NCI-H128 (cell line): ENCODE measurements at regions not wholly inside any gene's neighbourhood (a gene's known extent, or its start where the extent isn't known, plus 50 kb on each side); places are given as distances from the start of the nearest gene placed in this dataset.
"Not testable (repeated sequence)": the region's sequence is repeated elsewhere in the genome, so short reads cannot be mapped to it uniquely, and the experiment has no call there.

ENCODE experiments used
- DNase-seq: peaks from one replicate; lab custom pipeline; 2025; ENCODE audit not compliant: unreplicated experiment; lab: John Stamatoyannopoulos, UW

DNA sequence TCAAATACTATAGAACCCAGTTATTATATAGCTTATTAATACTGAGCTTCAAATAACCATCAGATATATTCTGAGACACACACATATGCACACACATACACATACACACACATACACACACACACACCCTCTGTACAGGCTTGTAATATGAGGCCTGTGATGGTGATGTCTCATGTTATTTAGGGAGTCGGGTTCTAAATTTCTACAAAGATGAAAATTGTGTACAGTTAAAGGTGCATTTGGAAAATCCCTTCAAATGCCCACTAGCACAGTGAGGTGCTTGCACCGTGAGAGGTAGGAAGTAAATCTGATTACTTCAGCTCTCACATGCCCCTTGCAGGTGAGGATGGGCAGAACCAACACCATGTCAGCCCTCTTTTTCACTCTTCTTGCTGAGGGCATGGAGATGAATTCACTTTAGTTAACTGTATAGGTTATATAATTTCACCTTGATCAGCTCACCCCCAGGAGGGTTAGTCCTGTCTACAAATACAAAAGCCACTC lies 294.5 kb upstream of the PROK2 start:
- DNase-seq, result no peak

DNA sequence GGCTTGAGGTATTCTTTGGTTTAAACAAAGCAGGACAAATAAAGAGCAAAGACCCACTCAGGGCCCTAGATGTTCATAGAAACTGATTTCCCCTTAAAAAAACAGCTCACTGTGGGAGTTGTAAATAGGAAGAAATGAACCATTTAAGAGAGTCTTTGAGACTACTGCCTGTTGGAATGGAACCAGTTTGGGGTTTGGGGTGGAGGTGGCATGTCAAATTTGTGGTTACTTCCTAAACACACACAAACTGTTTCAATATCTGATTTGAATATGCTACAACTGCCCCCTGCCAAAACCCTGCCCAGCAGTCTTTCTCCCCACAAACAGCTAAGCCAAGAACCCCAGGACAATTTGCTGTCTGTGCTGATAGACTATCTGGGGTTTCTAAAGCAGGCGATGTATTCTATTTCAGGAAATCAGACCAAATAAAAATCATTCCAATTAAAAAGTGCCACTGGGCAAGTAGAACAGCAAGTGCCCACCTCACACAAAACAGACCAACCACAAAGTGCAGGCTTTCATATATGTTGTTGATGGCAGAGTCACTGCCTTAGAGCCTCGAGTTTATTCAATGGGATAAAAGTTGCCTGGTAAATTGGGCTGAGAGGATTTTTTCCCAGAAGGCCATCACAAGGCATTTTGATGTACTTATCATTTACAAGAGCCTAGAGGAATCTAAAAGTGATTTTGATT lies 293.9 kb upstream of the PROK2 start:
- no peak for DNase-seq

DNA sequence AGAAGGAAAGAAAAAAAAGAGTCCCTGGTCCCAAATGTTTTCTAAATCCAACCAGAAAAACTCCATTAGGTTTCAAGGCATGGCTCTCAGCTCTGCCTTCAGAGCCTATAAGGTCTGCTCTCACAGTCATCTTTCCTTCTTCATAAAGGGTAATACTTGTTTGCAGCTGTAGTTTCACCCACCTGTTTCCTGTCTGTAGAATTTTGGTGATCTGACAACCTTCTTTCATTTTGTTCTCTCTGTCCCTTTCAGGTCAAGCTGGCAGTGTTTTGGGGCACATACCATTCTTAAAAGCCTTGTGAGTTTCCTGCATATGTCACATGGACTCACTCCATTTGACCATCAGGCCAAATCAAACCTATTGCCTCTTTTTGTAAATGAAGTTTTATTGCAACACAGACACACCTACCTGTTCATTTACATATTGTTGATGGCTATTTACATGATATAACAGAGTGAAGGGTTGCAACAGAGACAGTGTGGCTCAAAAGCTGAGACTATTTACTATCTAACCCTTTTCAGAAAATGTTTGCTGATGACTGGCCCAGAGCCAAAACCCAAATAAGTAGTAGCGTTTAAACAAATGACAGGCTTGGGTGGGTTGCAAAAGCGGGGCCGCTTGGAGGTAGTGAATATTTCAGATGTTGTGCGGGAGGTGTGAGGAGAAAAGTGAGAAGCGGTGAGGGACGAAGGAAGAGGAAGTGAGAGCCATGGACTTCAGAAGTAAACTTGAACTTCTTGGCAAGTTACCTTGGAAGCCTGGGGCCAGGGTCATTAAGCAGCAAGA lies 292.7 kb upstream of the PROK2 start:
- DNase-seq, result no peak

DNA sequence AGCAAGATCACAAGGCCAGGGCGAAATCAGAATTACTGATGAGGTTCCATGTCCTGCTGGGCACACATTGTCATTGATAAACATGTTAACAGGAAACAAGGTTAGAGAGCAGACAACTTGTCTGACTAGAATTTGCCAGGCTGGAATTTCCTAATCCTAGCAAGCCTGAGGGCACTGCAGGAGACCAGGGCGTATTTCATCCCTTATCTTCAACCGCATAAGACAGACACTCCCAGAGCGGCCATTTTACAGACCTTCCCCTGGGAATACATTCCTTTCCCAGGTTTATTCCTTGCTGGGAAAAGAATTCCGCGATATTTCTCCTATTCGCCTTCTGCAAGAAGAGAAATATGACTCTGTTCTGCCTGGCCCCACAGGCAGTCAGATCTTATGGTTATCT lies 290.9 kb upstream of the PROK2 start:
- not testable (repeated sequence) for DNase-seq

DNA sequence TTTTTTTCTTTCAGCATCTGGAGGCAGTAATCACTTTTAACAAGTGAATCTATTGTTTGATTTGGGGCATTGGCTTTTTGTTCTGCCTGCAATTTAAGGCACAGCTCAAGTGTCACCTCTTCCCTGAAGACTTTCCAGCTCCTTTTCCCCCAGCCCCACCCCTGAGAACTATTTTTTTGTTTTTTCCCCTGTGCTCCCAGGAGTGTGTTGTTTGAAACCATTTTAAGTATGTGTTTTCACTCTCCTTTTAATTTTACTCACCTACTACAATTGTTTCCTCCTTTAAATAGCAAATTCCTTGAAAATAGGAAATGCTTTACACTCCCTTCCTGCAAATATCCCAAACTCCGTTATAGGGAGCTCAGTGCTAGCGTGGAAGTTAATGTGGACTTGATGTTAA lies 286.7 kb upstream of the PROK2 start:
- DNase-seq, result no peak

DNA sequence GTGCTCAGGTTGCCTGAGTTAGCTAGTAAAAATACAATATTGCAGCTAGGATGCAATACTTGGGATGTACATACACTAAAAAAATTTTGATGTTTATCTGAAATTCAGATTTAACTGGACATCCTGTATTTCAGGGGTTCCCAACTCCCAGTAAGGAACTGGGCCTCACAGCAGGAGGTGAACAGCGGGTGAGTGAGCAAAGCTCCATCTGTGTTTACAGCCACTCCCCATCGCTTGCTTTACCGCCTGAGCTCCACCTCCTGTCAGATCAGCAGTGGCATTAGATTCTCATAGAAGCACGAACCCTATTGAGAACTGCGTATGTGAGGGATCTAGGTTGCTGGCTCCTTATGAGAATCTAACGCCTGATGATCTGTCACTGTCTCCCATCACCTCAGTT lies 285.1 kb upstream of the PROK2 start:
- no peak for DNase-seq

DNA sequence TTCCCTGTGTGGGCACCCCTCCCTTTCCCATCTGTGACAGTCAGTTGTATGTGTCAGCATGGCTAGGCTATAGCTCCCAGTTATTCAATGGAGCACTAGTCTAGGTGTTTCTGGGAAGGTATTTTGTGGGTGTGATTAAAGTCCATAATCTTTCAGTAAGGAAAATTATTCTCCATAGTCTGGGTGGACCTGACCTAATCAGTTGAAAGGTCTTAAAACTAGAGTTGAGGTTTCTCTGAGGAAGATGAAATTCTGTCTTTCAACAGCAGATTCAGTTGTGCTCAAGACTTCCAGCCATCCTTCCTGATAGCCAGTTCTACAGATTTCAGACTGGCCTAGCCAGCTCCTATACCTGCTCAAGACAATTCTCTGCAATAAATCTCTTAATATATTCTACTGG lies 284.6 kb upstream of the PROK2 start:
- no peak for DNase-seq

DNA sequence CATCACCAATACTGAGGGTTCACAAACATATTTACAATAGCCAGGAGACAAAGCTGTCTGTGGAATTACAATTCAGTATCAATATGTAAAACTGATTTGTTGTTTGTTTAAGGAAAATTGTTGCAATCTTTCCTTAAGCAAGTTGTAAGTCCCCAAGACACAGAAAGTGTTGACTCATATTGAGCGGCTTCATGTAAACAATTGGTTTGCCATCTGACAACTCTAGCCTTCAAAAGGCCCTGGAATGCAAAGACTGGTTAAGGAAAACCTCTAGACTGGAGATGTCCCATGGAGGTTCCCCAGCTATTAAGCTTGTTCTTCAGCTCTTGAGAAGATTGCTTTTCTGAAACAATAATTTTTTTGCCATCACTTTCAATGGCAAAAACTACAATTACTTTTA lies 283.7 kb upstream of the PROK2 start:
- no peak for DNase-seq

DNA sequence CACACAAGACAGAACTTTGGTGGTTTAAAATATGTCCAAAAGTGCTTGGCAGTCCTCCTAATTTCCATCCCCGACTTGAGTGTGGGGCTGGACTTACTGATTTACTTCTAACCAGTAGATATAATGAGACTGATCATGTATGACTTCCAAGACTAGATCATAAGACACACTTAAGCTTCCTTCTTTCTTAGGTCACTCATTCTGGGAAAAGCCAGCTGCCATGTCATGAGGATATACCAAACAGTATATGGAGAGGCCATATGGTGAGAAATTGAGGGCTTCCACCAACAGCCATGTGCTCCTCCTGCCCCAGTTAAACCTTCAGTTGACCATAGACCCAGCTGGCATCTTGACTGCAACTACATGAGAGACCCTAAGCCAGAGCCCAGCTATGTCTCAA lies 282.8 kb upstream of the PROK2 start:
- no peak for DNase-seq

DNA sequence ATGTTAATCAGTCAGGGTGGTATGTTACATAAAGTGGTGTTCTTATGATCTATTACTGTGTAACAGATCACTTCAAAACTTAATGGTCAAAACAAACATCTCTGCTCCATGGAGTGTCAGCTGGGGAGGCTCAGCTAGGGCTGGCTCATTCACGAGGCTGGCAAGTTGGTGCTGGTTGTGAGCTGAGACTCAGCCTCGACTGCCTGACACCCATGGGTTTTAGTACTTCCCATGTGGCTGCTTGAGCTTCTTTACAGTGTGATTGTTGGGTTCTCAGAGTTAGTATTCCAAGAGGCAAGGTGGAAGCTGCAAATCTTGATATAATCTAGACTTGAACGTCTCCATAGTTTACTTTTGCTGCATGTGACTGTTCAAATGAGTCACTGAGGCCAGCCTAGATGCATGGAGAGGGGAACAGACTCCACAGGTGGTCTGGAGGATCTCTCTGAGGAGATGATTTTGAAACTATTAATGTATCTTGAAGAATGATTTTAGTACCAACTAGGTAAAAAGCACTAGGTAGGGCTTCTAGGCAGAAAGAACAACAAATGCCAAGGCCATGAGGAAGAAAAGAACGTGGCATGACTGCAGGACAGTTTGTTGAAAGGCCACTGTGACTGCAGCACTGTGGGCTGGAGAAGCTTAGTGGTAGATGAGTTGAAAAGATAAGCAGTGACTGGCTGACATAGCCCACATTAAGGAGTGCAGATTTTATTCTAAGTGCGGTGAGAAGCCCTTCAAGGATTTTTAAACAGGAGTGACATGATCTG lies 281.1 kb upstream of the PROK2 start:
- DNase-seq, result no peak

DNA sequence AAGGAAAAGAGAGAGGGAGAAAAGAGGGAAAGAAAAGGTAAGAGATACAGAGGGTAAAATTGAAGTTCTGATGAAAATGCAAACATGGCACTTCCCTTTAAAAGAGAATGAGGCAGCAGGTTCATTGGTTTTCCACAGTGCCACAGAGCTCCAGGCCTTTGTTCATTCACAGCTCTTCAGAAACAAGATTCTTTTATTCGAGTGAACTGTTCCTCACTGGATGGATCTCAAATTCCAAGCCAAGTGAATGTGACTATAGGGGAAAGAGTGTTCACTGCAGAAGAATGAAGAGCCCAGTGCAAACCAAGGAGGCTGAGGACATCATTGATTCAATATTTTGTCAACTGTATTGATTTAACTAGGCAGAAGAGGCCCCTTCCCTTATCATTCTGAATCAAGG lies 280.3 kb upstream of the PROK2 start:
- no peak for DNase-seq

DNA sequence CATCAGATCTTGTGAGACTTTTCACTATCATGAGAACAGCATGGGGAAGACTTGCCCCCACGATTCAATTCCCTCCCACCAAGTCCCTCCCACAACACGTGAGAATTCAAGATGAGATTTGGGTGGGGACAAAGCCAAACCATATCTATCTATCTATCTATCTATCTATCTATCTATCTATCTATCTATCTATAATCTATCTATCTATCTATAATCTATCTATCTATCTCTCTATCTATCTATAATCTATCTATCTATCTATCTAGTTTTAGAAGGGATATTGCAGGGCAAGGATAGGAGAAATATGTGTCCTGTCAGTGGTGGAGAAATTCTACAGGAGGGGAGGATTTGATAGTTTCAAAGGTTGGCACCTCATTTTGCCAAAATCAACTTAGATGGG lies 279.8 kb upstream of the PROK2 start:
- not testable (repeated sequence) for DNase-seq

DNA sequence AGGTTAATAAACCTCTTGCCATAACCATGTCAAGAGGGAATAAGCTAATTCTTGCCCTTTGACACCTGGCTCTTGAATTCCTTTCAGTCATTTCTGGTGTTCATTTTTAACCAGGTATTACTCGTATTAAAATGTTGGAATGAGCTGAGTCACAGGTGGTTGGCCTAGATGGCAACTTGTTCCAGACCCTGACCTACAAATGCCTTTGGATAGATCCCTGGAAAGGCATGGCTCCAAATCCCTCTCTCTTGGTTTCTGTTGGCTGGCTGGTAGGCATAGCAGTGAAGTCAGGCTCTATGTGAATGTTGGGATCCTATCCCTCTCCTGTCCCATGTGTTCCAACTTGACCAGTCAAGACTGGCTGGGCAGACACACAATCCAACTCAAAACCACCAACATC lies 277.1 kb upstream of the PROK2 start:
- no peak for DNase-seq

DNA sequence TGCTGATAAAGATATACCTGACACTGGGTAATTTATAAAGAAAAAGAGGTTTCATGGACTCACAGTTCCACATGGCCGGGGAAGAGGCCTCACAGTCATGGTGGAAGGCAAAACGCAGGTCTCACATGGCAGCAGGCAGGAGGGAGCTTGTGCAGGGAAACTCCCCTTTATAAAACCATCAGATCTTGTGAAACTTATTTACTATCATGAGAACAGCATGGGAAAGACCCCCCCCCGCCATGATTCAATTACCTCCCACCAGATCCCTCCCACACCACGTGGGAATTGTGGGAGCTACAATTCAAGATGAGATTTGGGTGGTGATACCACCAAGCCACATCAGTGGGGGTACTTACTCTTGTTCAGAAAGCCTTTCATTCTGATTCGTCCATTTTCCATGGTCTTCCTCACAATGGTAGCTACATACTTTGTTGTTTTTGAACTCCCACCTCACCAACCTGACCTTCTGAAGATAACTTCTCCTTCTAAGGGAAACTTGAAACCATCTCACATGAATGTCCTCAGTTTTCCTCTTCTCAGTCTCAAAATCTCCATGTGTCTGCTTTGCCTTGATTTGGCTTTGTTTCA lies 275.6 kb upstream of the PROK2 start:
- no peak for DNase-seq

DNA sequence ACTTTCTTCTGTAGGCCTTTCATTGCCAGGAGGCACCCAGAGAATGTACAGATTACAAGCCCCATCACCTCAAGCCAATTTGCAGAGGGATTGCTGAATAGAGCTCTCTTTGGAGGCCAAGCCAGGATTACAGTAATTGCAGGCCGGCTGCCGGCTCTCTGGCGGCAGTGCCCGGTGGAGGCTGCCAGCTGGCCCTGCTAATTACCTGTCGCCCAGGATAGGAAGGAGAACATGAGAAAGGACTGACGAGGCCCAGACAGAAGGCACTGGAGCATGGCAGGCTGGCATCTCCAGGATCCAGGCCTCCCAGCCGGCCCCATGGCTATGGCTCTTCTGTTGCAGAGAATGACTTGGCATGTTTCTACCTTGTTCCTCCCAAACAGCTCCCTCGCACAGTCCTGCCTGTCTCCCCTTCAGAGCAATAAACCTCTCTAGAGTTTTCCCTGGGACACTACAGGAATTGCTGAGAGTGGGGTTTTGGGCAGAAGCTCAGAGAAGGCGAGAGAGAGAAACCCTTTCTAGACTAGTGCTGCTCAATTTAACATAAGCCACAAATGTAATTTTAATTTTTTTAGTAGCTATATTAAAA lies 273.6 kb upstream of the PROK2 start:
- DNase-seq, result no peak

DNA sequence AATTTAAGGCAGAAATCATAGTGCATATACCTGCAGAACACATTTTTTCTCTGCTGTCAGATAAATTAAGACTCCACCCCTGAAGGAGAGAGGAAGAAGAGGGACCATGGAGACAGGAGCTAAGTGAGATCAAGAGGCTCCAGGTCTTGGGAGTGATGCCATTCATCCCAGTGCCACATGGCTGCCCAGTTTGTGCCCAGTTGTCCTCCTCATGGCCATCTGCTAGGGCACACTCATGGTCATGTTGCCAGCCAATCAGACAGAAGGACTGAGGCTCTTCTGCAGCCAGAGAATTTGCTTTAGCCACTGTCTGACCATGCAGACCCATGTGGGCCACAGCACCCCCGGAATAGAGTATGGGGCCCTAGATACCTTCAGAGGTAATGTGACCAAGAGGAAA lies 270.5 kb upstream of the PROK2 start:
- DNase-seq, result no peak

DNA sequence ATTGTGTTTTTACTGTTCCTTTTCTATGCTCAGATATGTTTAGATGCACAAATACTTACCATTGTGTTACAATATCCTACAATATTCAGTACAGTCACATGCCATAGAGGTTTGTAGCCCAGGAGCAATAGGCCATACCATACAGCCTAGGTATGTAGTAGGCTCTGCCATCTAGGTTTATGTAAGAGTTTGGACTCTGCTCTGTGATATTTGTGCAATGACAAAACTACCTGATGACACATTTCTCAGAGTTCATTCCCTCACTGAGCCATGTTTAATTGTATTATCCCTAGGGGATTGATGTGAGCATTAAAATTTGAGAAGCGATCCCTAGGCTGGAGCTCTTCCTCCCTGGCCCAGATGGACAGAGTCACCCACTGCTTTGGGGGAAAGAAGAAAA lies 270.0 kb upstream of the PROK2 start:
- no peak for DNase-seq

DNA sequence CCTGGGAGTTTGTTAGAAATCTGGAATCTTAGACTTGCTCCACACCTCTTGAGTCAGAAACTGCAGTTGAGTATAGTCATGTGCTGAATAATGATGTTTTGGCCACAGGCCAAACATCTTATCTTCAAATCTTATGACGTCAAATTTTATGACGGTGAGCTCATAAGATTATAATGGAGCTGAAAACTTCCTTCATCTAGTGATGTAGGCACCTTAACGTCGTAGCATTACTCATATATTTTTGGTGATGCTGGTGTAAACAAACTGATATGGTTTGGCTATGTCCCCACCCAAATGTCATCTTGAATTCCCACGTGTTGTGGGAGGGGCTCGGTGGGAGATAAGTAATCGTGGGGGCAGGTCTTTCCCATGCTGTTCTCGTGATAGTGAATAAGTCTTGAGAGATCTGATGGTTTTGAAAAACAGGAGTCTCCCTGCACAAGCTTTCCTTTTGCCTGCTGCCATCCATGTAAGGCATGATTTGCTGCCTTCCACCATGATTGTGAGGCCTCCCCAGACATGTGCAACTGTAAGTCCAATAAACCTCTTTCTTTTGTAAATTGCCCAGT lies 268.0 kb upstream of the PROK2 start:
- DNase-seq, result no peak

DNA sequence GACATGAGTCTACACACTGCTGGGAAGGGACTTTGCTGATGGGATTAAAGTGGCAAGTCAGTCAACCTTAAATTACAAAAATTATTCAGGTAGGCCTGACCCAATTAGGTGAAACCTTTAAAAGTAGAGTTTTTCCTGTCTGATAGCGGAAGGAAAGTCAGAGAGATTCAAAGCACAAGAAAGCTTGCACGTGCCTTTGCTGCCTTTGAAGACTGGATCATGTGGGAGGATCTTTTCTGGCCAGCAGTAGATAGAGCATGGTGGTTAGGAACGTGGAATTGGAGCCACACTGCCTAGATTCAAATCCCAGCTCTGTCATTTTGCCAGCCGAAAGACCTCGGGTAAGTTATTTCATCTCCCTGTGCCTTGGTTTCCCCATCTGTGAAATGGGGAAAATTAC lies 265.8 kb upstream of the PROK2 start:
- DNase-seq, result no peak

DNA sequence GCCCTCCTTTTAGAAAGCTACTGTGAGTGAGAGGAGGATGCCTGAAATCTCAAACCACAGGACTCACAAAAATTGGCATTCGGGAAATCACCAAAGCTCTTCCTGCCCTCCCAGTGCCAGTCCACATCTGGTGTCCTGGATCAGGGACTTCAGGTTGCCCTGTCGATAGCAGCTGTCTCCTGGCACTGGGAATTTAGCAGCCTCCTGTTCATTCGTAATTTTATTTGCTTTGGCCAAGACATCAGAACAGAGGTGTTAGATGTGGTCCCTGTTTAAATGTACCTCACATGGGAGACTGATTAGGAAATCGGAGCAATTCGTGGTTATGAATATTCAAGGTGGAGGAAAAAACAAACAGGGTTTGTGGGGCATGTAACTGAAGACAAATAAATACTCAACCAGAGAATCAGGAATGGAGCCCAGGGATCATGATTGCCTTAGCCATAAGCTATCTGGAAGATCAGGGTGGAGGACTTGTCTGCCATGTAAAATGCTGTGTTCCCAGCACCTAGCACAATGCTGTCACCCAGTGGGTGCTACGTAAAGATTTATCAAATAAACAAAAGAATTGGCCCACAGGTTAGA lies 265.2 kb upstream of the PROK2 start:
- no peak for DNase-seq
